PC-3 (cell line): ENCODE measurements at regions not wholly inside any gene's neighbourhood (a gene's known extent, or its start where the extent isn't known, plus 50 kb on each side); places are given as distances from the start of the nearest gene placed in this dataset.

ENCODE experiments used
- CTCF ChIP-seq: fragments of 300-600 bp; sonication (generic); conservative IDR thresholded peaks from 2 replicates; pipeline ENCODE4 v1.5.1; 2017; ENCODE audit warnings: antibody characterized with exemption, low read depth, mild to moderate bottlenecking, low read length
- EZH2 ChIP-seq: fragments of 300-600 bp; sonication (generic); IDR thresholded peaks from one replicate; pipeline ENCODE4 v1.6.1; 2017; ENCODE audit warnings: antibody characterized with exemption, mild to moderate bottlenecking, low read length; ENCODE audit not compliant: unreplicated experiment
- EZH2phosphoT487 ChIP-seq: fragments of 300-600 bp; sonication (generic); IDR thresholded peaks from 2 replicates; pipeline ENCODE4 v1.6.1; 2018; ENCODE audit warnings: mild to moderate bottlenecking, antibody characterized with exemption, low read length, borderline replicate concordance

GRCh38 chr7:80330434-80330833, 181.4 kb downstream of the GNAT3 start:
- TF ChIP-seq EZH2 (no peak), CTCF (no peak), EZH2phosphoT487 (no peak)
